ENCODE measurements at regions not wholly inside any gene's neighbourhood (a gene's known extent, or its start where the extent isn't known, plus 50 kb on each side); places are given as distances from the start of the nearest gene placed in this dataset.

DNA sequence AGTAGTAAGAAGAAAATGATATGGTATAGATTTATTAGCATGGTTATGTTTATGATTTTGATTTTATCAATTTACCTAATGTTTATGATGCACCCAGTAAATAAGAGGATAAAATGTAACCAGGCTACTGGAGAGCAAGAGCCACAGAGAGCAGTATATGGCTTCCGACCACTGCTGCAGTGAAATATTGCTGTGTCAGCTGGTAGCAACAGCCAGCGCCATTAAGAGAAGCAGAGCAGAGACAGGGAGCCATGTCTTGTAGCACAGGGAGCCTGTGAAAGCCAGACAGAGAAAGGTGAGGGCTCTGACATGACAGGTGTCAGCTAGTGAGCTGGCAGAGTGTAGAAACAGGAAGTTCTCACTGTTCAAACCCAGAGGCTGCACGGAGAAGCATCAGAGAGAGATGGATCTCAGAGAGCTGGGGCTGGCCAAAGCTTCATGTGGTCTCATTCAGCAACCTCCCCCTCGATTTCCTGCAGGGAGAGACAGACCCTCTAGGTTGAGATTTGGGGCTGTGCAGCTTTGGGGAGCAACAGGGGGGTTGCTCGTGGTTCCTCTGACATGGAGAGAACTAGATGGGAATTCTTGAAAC, 202.1 kb downstream of the MED10 start:
- intact Hi-C loops (cut with DNase I): no loop called here
- DNase-seq: no peak
- no peak for FAIRE-seq
- H3K4me3 ChIP-seq (ENCODE audit: low read length in 3 of 3): no peak overlapping the region
- H3K27me3 ChIP-seq (ENCODE audit: control insufficient read depth, insufficient read depth, low read length): no peaks in the 10 kb centered on the region
- H3K9ac ChIP-seq (ENCODE audit: low read length in 3 of 3): no peak overlapping the region
- TF ChIP-seq, protein P1, sequence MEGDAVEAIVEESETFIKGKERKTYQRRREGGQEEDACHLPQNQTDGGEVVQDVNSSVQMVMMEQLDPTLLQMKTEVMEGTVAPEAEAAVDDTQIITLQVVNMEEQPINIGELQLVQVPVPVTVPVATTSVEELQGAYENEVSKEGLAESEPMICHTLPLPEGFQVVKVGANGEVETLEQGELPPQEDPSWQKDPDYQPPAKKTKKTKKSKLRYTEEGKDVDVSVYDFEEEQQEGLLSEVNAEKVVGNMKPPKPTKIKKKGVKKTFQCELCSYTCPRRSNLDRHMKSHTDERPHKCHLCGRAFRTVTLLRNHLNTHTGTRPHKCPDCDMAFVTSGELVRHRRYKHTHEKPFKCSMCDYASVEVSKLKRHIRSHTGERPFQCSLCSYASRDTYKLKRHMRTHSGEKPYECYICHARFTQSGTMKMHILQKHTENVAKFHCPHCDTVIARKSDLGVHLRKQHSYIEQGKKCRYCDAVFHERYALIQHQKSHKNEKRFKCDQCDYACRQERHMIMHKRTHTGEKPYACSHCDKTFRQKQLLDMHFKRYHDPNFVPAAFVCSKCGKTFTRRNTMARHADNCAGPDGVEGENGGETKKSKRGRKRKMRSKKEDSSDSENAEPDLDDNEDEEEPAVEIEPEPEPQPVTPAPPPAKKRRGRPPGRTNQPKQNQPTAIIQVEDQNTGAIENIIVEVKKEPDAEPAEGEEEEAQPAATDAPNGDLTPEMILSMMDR (IDR thresholded peaks at IDR 0.05; ENCODE audit: borderline replicate concordance, extremely low read depth, insufficient read depth): no peak
- no peaks in the 10 kb centered on the region for H3K9me3 ChIP-seq (ENCODE audit: control insufficient read depth in 2 of 3, insufficient read depth in 1 of 3, low read length in 3 of 3)
- no peaks in the 10 kb centered on the region for H3K4me1 ChIP-seq (ENCODE audit: control insufficient read depth in 2 of 3, insufficient read depth in 2 of 3, low read depth in 1 of 3, low read length in 3 of 3)
- H3K36me3 ChIP-seq (ENCODE audit: control insufficient read depth in 2 of 3, insufficient read depth in 3 of 3, low read length in 3 of 3): no peaks in the 10 kb centered on the region
- no peak overlapping the region for H3K27ac ChIP-seq (ENCODE audit: low read depth in 2 of 2, low read length in 2 of 2)

DNA sequence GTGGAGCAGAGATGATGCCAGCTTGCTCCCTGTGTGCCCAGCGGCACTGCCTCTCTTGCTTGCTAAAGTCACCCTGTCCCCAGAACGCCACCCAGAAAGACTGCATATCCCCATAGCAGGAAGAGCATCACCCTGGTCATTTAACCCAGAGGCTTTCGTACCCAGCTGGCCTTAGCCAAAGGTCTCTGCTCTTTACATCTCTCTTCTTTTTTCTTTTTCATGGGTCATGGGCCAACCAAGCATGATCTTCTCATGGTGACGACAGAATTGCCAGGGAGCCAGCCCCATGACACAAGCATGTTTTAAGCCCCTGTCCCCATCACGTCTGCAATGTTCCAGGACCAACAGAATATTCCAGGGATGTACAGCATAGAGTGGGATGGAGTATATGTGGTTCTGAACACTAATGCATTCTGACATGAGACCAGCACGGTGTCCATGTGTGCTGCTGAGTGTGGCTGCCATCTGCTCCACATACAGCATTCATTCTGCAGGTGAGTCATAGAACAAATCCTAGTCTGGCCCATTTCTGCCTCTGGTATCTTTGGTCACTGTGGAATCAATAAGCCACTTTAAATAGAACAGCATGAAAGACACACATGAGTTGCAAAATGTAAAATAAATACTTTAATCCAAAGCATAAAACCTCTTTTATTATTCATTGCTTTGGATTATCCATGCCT, 203.0 kb downstream of the MED10 start:
- Histone ChIP-seq H3K4me3 (ENCODE audit: low read length in 3 of 3) (no peak overlapping the region), H3K9me3 (ENCODE audit: control insufficient read depth in 2 of 3, insufficient read depth in 1 of 3, low read length in 3 of 3) (no peaks in the 10 kb centered on the region), H3K4me1 (ENCODE audit: control insufficient read depth in 2 of 3, insufficient read depth in 2 of 3, low read depth in 1 of 3, low read length in 3 of 3) (no peaks in the 10 kb centered on the region), H3K9ac (ENCODE audit: low read length in 3 of 3) (no peak overlapping the region), H3K27me3 (ENCODE audit: control insufficient read depth, insufficient read depth, low read length) (no peaks in the 10 kb centered on the region), H3K27ac (ENCODE audit: low read depth in 2 of 2, low read length in 2 of 2) (no peak overlapping the region), H3K36me3 (ENCODE audit: control insufficient read depth in 2 of 3, insufficient read depth in 3 of 3, low read length in 3 of 3) (no peaks in the 10 kb centered on the region)
- intact Hi-C loops (cut with DNase I): no loop called here
- TF ChIP-seq, protein P1 (IDR thresholded peaks at IDR 0.05; ENCODE audit: borderline replicate concordance, extremely low read depth, insufficient read depth): no peak
- FAIRE-seq: no peak
- DNase-seq: no peak

DNA sequence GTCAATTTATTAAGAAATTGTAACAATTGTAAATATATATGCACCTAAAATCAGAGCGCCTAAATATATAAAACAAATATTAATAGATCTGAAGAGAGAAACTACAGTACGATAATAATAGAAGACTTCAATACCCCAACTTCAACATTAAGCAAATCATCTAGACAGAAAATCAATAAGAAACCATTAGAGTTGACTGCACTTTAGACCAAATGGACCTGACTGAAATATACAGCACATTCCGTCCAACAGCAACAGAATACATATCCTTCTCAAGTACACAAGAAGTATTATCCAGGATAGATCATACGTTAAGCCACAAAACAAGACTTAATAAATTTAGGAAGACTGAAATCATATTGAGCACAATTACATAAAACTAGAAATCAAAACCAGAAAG, 208.7 kb downstream of the MED10 start:
- no peak overlapping the region for H3K4me3 ChIP-seq (ENCODE audit: low read length in 3 of 3)
- no peak for DNase-seq
- H3K36me3 ChIP-seq (ENCODE audit: control insufficient read depth in 2 of 3, insufficient read depth in 3 of 3, low read length in 3 of 3): no peaks in the 10 kb centered on the region
- no peak overlapping the region for H3K9ac ChIP-seq (ENCODE audit: low read length in 3 of 3)
- H3K27me3 ChIP-seq (ENCODE audit: control insufficient read depth, insufficient read depth, low read length): no peaks in the 10 kb centered on the region
- no peak for FAIRE-seq
- intact Hi-C loops (cut with DNase I): no loop called here
- TF ChIP-seq, protein P1 (IDR thresholded peaks at IDR 0.05; ENCODE audit: borderline replicate concordance, extremely low read depth, insufficient read depth): no peak
- no peaks in the 10 kb centered on the region for H3K4me1 ChIP-seq (ENCODE audit: control insufficient read depth in 2 of 3, insufficient read depth in 2 of 3, low read depth in 1 of 3, low read length in 3 of 3)
- no peaks in the 10 kb centered on the region for H3K9me3 ChIP-seq (ENCODE audit: control insufficient read depth in 2 of 3, insufficient read depth in 1 of 3, low read length in 3 of 3)
- no peak overlapping the region for H3K27ac ChIP-seq (ENCODE audit: low read depth in 2 of 2, low read length in 2 of 2)
